SK-MEL-5 (cell line): ENCODE measurements at regions not wholly inside any gene's neighbourhood (a gene's known extent, or its start where the extent isn't known, plus 50 kb on each side); places are given as distances from the start of the nearest gene placed in this dataset.

Source experiments
- DNase-seq: peaks from one replicate; pipeline ENCODE4 v3.0.0-alpha.2; 2016; ENCODE audit warnings: low read depth, low spot score
- in situ Hi-C: cut with HindIII; loops from 2 replicates; pipeline ENCODE4 v1.10.0; 2016; ENCODE audit warnings: low sequenced_read_pairs, high pct_unique_total_duplicates, low pct_unique_long_range_greater_than_20kb

- in situ Hi-C loops, result no loop called here
- no peak for DNase-seq
Observed at GRCh38 chr19:30155381-30156200, 213.6 kb downstream of the URI1 start.

- DNase-seq, result no peak
- in situ Hi-C loops, result no loop called here
Observed at GRCh38 chr19:30156646-30157045, 214.6 kb downstream of the URI1 start.

DNA sequence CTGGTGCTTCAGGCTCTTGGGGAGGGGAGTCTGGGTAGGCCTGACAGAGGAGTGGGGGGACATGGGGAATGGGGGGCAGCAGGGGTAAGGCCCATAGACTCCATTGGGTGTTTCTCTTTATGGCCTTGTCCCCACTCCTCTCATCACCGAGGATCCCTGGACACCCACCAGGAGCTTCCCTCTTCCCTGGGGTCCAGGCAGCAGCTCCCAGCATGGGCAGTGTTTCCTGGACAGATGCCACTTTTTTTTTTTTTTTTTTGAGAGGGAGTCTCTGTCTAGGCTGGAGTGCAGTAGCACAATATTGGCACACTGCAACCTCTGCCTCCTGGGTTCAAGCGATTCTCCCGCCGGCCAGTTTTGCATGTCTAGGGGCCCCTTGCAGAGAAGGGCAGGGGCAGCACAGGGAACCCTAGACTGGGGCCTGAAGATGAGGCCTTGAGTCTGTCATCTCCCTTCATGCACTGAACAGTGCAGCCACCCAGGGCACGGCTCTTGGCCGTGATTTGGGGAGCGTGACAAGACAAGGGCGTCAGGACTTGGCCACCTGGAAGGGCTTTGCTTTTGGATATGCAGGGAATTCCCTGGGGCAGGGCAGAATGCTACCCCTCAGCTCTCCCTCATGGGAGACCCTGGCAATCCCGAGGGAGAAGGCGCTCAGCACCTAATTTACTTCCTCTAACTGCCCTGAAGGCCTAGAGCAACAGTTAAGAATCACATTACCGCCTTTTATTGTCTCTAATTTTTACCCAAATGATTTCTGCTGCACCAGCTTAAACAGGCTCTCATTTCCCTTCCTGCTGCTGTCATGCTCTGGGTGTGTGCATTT is 213.9 kb upstream of the ZNF536 start:
- in situ Hi-C loops, result no loop called here
- no peak for DNase-seq

GRCh38 chr19:30158893-30159245 is 213.3 kb upstream of the ZNF536 start:
- no peak for DNase-seq
- in situ Hi-C loops, result no loop called here

DNA sequence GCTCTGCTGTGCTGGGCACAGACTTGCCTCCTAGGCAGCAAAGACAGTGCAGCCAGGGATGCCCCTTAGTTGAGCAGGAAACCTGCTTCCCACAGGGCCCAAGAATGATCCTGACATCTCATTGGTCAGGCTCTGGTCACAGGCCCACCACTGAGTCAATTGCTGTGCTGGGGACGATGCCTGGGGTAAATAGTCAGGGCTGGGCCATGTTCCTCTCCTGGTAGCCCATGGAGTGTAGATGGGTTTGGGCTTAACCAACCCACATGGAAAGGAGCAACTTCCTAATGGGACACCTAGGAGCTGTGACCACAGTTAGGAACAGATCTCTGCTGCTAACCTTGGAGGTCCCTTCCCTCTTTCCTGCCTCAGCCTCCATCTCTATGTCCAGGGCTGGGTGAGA is 212.5 kb upstream of the ZNF536 start:
- DNase-seq, result no peak
- in situ Hi-C loops, result no loop called here

- in situ Hi-C loops, result no loop called here
Observed at GRCh38 chr19:30160426-30160825, 211.8 kb upstream of the ZNF536 start.

DNA sequence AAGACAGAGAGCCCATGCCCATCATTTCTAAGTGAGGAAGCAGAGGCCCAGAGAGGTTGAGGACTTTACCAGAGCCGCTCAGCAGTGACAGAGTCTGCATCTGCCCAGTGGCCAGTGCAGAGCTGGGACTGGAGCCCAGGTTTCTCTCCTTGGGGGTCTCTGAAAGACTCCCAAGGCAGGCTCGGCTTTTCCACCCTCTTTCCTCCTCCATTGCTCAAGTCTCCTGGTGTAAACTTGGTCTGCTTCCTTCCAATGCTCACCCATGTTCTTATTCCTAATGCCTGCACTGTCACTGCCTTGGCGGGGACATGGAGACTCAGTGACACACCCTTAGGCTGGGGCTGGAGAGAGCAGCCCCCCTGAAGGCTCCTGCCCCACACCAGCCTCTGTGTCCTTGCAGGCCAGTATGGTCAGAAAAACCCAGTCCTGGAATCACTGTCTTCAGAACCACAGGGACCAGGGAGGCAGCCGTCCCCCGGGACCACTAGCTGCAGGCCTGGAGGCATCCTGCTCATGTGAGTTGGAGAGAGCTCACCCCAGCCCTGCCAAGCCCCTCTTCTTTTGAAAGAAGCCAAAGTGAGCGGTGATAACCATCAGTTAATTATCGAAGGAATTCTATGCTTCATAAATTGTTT is 211.0 kb upstream of the ZNF536 start:
- no peak for DNase-seq
- in situ Hi-C loops, result no loop called here

More at GRCh38 chr19:30160426-30160825, 211.8 kb upstream of the ZNF536 start:
- DNase-seq, result no peak

DNA sequence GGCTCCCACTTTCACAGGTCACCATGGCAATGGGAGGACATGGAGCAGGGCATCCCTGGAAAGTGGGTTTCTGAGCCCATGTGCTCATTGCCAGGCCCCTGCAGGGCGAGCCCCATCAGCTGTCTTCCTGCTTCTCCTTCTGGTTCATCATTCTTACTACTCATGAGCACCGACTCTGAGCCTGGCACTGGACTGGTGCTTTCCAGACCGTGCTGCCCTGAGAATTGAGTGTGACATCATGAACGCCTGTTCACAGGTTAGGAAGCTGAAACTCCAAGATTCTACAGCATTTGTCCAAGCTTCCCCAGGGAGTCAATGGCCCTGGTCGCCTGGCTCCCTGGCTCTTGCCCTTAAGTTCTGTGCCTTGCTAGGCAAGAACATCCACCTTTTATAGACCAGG is 210.4 kb upstream of the ZNF536 start:
- in situ Hi-C loops, result no loop called here
- DNase-seq, result no peak

DNA sequence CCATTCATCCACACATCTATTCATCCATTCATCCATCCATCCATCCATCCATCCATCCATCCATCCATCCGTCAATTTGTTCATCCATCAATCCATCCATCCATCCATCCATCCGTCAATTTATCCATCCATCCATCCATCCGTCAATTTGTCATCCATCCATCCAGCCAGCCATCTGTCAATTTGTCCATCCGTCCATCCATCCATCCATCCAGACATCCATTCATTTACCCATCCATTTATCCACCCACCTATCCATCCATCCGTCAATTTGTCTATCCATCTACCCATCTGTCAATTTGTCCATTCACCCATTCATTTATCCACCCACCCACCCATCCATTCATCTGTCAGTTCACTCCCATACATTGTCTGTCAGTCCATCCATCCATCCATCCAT is 209.5 kb upstream of the ZNF536 start:
- in situ Hi-C loops, result no loop called here
- no peak for DNase-seq

- in situ Hi-C loops, result no loop called here
- peak; percentile 56 for DNase-seq
Observed at GRCh38 chr19:30163663-30164062, 208.5 kb upstream of the ZNF536 start.

DNA sequence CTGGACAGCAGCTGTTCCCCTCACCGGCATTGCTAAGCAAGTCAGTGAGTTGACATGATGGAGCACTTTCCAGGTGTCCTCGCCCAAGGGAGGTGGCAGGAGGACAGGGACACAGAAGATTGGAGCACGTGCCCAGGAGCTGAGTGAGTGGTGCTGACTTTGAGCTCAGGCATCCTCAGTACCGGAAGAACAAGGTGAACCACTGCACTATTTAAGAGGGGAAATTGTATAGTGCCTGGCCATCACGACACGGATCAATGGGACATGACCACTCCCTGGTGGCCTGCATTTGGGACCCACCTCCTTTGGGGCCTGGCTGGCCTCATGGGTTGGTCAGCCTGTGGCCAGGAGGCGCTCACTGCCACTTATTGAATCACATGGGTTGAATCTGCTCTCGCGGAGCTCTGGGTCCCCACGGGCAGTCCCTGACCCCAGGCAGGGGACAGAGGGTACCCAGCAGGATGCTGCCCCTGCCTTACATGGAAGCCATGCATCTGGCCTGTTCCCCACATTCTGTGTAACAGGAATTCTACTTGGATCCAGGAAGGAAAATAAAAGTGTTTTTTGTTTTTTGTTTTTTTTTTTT is 206.9 kb upstream of the ZNF536 start:
- in situ Hi-C loops, result no loop called here

DNA sequence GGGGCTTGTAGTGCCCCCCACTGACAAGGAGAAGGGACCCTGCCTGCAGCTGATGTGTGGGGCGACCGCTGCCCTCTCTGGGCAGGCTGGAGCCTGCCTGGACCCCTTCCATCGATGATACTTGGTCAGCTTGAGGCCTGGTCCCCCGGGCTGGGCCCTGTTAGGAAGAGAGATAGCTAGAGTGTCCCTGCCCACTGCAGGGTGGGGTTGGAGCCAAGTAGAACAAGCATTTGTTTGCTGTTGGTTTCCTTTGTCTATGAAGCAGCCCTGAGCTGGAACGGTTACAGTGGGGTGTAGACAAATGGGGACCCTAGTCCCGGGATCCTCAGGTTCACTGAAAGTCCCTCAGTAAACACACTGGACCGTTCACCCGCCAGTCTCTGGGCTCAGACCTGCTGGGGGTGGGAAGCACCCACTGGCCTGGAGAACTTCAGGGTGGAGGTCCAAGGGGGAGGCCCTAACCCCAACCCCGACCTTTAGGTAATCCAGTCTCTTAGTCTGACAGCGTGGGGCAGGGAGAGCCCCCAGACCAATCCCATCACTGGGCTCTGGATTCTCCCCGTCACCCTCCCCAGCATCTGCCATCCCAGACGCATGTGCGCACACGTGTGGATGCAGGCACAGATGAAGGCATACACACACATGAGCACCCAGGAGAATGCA is 204.8 kb upstream of the ZNF536 start:
- in situ Hi-C loops, result no loop called here
- no peak for DNase-seq

More for the DNA sequence above, 206.9 kb upstream of the ZNF536 start:
- DNase-seq, result no peak

GRCh38 chr19:30167976-30168635 is 204.1 kb upstream of the ZNF536 start:
- DNase-seq, result no peak
- in situ Hi-C loops, result no loop called here

DNA sequence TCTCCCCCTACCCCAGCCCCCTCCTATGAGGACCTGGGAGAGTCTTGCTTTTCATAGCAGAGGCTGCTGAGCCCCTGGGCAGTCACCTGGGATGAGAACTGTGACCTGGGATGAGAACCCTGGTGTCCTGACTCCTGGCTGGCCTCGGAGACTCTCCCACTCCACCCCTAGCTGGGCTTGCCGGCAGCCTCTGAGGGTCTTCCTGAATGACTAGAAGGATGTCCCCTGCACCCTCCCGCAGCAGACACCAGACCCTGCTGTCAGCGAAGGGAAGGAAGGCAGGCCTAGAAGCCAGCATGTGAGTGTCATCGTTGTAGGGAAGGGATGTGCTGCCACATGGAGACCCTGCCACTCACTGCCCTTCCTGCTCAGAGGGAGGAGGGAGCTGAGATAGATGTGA is 203.4 kb upstream of the ZNF536 start:
- in situ Hi-C loops, result no loop called here
- DNase-seq, result no peak

- in situ Hi-C loops, result no loop called here
- DNase-seq, result no peak
Observed at GRCh38 chr19:30169196-30169900, 202.8 kb upstream of the ZNF536 start.

GRCh38 chr19:30170081-30170480 is 202.1 kb upstream of the ZNF536 start:
- DNase-seq, result no peak
- in situ Hi-C loops, result no loop called here
